ENCODE measurements at regions not wholly inside any gene's neighbourhood (a gene's known extent, or its start where the extent isn't known, plus 50 kb on each side); places are given as distances from the start of the nearest gene placed in this dataset.

GRCh38 chr12:85626784-85627171 lies 209.4 kb downstream of the RASSF9 start (continued):
- TF ChIP-seq RFX5 (IDR thresholded peaks at IDR 0.05; ENCODE audit: borderline replicate concordance, low read depth, low read length) = no peak
- TF ChIP-seq CHD2 (IDR thresholded peaks at IDR 0.05; ENCODE audit: low read length) = no peak
- no peak for TF ChIP-seq RAD21 (IDR thresholded peaks at IDR 0.05 in 1 of 2, conservative IDR thresholded peaks at IDR 0.05 in 1 of 2; ENCODE audit: low read depth in 2 of 2, low read length in 2 of 2)
- no peak for TF ChIP-seq POU5F1 (IDR thresholded peaks at IDR 0.05; ENCODE audit: low read depth, low read length)
